ENCODE measurements at regions not wholly inside any gene's neighbourhood (a gene's known extent, or its start where the extent isn't known, plus 50 kb on each side); places are given as distances from the start of the nearest gene placed in this dataset.
A peak's percentile ranks its signal among the peaks of the same experiment; 100 is the strongest.

DNA sequence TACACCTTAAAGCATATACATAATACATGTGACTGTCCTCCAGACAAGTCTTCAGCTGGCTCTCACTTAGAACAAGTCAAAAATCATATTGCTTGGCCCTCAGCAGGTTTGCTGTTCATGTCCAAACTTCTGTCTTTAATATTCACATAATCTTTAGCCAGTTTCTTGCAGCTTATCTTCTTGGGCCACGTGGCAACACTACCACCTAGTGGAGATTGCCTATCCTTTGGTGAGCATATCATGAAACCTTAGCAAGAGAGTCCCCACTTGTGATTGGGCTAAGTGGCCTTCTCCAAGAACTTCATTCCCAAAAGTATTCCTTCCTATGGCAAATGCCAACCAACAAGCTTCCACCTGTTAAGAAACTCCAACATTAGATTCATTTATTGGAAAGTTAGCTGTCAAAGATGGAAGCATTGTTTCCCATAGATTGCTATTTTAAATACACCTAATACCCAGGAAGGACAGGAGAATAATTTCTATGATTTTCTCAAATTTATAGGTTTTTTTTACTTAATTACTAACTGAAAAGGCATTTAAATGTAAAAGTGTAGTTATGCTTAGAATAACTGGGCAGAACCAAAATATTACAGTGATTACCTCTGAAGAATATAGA, 231.9 kb upstream of the INTU start:
- H3K4me3 Mint-ChIP-seq = no peak overlapping the region
- TF ChIP-seq, protein P1, sequence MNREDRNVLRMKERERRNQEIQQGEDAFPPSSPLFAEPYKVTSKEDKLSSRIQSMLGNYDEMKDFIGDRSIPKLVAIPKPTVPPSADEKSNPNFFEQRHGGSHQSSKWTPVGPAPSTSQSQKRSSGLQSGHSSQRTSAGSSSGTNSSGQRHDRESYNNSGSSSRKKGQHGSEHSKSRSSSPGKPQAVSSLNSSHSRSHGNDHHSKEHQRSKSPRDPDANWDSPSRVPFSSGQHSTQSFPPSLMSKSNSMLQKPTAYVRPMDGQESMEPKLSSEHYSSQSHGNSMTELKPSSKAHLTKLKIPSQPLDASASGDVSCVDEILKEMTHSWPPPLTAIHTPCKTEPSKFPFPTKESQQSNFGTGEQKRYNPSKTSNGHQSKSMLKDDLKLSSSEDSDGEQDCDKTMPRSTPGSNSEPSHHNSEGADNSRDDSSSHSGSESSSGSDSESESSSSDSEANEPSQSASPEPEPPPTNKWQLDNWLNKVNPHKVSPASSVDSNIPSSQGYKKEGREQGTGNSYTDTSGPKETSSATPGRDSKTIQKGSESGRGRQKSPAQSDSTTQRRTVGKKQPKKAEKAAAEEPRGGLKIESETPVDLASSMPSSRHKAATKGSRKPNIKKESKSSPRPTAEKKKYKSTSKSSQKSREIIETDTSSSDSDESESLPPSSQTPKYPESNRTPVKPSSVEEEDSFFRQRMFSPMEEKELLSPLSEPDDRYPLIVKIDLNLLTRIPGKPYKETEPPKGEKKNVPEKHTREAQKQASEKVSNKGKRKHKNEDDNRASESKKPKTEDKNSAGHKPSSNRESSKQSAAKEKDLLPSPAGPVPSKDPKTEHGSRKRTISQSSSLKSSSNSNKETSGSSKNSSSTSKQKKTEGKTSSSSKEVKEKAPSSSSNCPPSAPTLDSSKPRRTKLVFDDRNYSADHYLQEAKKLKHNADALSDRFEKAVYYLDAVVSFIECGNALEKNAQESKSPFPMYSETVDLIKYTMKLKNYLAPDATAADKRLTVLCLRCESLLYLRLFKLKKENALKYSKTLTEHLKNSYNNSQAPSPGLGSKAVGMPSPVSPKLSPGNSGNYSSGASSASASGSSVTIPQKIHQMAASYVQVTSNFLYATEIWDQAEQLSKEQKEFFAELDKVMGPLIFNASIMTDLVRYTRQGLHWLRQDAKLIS (CRISPR knock-in tag; IDR thresholded peaks at IDR 0.05; ENCODE audit: borderline replicate concordance) = no peak
- TF ChIP-seq, protein P2, sequence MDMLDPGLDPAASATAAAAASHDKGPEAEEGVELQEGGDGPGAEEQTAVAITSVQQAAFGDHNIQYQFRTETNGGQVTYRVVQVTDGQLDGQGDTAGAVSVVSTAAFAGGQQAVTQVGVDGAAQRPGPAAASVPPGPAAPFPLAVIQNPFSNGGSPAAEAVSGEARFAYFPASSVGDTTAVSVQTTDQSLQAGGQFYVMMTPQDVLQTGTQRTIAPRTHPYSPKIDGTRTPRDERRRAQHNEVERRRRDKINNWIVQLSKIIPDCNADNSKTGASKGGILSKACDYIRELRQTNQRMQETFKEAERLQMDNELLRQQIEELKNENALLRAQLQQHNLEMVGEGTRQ (CRISPR knock-in tag; IDR thresholded peaks at IDR 0.05) = no peak
- no peak for TF ChIP-seq ETV6 (CRISPR knock-in tag; IDR thresholded peaks at IDR 0.05)
- no peak for TF ChIP-seq CREB1 (CRISPR knock-in tag; IDR thresholded peaks at IDR 0.05)
- TF ChIP-seq NR2C2 (CRISPR knock-in tag; IDR thresholded peaks at IDR 0.05) = no peak
- TF ChIP-seq, protein P3, sequence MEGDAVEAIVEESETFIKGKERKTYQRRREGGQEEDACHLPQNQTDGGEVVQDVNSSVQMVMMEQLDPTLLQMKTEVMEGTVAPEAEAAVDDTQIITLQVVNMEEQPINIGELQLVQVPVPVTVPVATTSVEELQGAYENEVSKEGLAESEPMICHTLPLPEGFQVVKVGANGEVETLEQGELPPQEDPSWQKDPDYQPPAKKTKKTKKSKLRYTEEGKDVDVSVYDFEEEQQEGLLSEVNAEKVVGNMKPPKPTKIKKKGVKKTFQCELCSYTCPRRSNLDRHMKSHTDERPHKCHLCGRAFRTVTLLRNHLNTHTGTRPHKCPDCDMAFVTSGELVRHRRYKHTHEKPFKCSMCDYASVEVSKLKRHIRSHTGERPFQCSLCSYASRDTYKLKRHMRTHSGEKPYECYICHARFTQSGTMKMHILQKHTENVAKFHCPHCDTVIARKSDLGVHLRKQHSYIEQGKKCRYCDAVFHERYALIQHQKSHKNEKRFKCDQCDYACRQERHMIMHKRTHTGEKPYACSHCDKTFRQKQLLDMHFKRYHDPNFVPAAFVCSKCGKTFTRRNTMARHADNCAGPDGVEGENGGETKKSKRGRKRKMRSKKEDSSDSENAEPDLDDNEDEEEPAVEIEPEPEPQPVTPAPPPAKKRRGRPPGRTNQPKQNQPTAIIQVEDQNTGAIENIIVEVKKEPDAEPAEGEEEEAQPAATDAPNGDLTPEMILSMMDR (IDR thresholded peaks at IDR 0.05) = peak; percentile 43
- TF ChIP-seq ZNF317 (CRISPR knock-in tag; IDR thresholded peaks at IDR 0.05; ENCODE audit: borderline replicate concordance, low read depth) = no peak
- TF ChIP-seq, protein P4, sequence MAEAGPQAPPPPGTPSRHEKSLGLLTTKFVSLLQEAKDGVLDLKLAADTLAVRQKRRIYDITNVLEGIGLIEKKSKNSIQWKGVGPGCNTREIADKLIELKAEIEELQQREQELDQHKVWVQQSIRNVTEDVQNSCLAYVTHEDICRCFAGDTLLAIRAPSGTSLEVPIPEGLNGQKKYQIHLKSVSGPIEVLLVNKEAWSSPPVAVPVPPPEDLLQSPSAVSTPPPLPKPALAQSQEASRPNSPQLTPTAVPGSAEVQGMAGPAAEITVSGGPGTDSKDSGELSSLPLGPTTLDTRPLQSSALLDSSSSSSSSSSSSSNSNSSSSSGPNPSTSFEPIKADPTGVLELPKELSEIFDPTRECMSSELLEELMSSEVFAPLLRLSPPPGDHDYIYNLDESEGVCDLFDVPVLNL (CRISPR knock-in tag; IDR thresholded peaks at IDR 0.05; ENCODE audit: borderline replicate concordance, low read depth) = no peak
- no peak for TF ChIP-seq ZNF121 (CRISPR knock-in tag; IDR thresholded peaks at IDR 0.05)
- DNase-seq (ENCODE audit: low spot score) = peak; percentile 71
- ATAC-seq = peak; percentile 81
- no peak overlapping the region for H3K27ac Mint-ChIP-seq
- ChIA-PET CTCF (interaction anchor here (0.8 to 1.4 kb wide), 5 partner anchors 12 to 332 kb away, joined by 3 to 8 read pairs (median 3); no protein-coding TSS in a partner anchor), POLR2A (no interaction called here)
- peaks cover 6% of the 10 kb centered on the region for H3K36me3 Mint-ChIP-seq
- peaks cover 5% of the 10 kb centered on the region for H3K9me3 Mint-ChIP-seq
- no peaks in the 10 kb centered on the region for H3K27me3 Mint-ChIP-seq (ENCODE audit: low read depth)
- H3K4me1 Mint-ChIP-seq = peaks cover 6% of the 10 kb centered on the region; the same call in 1 of the 2 replicates

DNA sequence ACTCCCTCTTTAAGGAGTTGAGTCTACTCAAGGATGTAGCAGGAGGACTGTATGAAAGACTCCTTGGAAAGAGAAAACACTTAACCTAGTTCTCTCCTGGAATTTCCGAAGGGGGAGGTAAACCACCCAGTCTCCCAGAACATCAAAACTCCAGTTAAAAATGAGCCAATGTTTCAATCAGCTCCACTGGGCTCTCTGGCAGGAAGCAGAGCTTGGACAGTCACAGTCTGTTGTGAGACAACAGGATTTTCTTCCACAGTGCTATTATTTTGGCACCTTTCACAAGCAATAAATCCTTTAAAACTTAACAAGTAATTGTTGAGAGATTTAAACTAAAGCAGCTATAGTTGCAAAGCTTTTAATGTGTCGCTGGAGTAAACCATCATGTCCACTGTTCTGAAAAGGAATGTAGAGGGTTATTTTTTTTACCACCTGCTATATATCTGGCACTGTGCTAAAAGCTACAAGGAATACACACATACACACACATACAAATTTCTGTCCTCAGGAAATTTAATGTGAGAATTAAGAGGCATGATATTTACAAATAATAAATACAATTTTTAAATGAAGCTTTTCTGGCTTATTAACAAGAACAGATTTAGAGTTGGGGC, 229.2 kb upstream of the INTU start:
- no peak overlapping the region for H3K4me3 Mint-ChIP-seq
- no peak for DNase-seq (ENCODE audit: low spot score)
- peaks cover 31% of the 10 kb centered on the region for H3K9me3 Mint-ChIP-seq
- ATAC-seq = no peak
- H3K27me3 Mint-ChIP-seq (ENCODE audit: low read depth) = no peaks in the 10 kb centered on the region; the same call in 1 of the 2 replicates
- POLR2A ChIA-PET = no interaction called here
- H3K4me1 Mint-ChIP-seq = peaks cover 6% of the 10 kb centered on the region; the same call in 1 of the 2 replicates
- no peak overlapping the region for H3K27ac Mint-ChIP-seq
- CTCF ChIA-PET = interaction anchor here (1.8 kb wide), 1 partner anchor 183 kb away, joined by 5 read pairs; no protein-coding TSS in a partner anchor
- peaks cover 32% of the 10 kb centered on the region for H3K36me3 Mint-ChIP-seq
- TF ChIP-seq TCF7 (CRISPR knock-in tag; IDR thresholded peaks at IDR 0.05; ENCODE audit: low read depth) = no peak
- TF ChIP-seq IRF2 (CRISPR knock-in tag; IDR thresholded peaks at IDR 0.05; ENCODE audit: borderline replicate concordance, low read depth) = no peak
- no peak for TF ChIP-seq CBFB (CRISPR knock-in tag; IDR thresholded peaks at IDR 0.05; ENCODE audit: low read depth)
- no peak for TF ChIP-seq MYBL2 (CRISPR knock-in tag; IDR thresholded peaks at IDR 0.05)
- no peak for TF ChIP-seq ZNF138 (CRISPR knock-in tag; conservative IDR thresholded peaks at IDR 0.05)
- TF ChIP-seq ZNF219 (CRISPR knock-in tag; IDR thresholded peaks at IDR 0.05; ENCODE audit: borderline replicate concordance) = no peak
- TF ChIP-seq, protein P5, sequence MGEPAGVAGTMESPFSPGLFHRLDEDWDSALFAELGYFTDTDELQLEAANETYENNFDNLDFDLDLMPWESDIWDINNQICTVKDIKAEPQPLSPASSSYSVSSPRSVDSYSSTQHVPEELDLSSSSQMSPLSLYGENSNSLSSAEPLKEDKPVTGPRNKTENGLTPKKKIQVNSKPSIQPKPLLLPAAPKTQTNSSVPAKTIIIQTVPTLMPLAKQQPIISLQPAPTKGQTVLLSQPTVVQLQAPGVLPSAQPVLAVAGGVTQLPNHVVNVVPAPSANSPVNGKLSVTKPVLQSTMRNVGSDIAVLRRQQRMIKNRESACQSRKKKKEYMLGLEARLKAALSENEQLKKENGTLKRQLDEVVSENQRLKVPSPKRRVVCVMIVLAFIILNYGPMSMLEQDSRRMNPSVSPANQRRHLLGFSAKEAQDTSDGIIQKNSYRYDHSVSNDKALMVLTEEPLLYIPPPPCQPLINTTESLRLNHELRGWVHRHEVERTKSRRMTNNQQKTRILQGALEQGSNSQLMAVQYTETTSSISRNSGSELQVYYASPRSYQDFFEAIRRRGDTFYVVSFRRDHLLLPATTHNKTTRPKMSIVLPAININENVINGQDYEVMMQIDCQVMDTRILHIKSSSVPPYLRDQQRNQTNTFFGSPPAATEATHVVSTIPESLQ (CRISPR knock-in tag; IDR thresholded peaks at IDR 0.05) = no peak
- no peak for TF ChIP-seq GTF2I (CRISPR knock-in tag; conservative IDR thresholded peaks at IDR 0.05)
- TF ChIP-seq ZNF263 (CRISPR knock-in tag; IDR thresholded peaks at IDR 0.05; ENCODE audit: low read depth) = no peak
- TF ChIP-seq CREB1 (CRISPR knock-in tag; IDR thresholded peaks at IDR 0.05) = no peak
- TF ChIP-seq, protein P6, sequence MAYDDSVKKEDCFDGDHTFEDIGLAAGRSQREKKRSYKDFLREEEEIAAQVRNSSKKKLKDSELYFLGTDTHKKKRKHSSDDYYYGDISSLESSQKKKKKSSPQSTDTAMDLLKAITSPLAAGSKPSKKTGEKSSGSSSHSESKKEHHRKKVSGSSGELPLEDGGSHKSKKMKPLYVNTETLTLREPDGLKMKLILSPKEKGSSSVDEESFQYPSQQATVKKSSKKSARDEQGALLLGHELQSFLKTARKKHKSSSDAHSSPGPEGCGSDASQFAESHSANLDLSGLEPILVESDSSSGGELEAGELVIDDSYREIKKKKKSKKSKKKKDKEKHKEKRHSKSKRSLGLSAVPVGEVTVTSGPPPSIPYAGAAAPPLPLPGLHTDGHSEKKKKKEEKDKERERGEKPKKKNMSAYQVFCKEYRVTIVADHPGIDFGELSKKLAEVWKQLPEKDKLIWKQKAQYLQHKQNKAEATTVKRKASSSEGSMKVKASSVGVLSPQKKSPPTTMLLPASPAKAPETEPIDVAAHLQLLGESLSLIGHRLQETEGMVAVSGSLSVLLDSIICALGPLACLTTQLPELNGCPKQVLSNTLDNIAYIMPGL (CRISPR knock-in tag; IDR thresholded peaks at IDR 0.05) = no peak
